Nucleus accumbens (tissue), 56 donors: ENCODE measurements at regions not wholly inside any gene's neighbourhood (a gene's known extent, or its start where the extent isn't known, plus 50 kb on each side); places are given as distances from the start of the nearest gene placed in this dataset.
"Not testable (repeated sequence)": the region's sequence is repeated elsewhere in the genome, so short reads cannot be mapped to it uniquely, and the experiment has no call there.

Experiments used
- DNase-seq, 56 donors: peaks; one replicate each; lab custom pipeline; 2025; lab: John Stamatoyannopoulos, UW

DNA sequence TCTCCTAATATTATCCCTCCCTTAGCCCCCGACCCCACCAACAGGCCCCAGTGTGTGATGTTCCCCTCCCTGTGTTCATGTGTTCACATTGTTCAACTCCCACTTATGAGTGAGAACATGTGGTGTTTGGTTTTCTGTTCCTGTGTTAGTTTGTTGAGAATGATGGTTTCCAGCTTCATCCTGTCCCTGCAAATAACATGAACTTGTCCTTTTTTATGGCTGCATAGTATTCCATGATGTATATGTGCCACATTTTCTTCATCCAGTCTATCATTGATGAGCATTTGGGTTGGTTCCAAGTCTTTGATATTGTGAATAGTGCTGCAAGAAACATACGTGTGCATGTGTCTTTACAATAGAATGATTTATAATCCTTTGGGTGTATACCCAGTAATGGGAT is 241.3 kb upstream of the SGO1 start:
- DNase-seq: not testable (repeated sequence)

DNA sequence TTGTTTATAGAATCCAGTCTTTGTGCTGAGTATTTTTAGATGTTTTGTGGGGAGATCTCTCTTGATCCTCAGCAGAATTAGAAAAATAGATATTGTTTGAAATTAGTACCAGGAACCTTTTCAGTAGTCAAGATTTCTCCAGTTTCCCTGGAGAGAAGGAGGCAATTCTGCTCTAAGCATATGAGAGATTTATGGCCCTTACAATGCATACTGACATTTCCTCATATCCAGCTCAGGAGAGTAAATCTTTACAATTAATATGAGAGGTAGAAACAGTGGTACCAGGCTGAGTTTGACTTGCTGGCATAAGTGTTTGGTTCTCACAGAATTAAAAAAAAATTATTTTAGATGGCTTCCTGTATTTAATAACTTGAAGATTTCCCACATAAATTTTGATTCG is 239.1 kb upstream of the SGO1 start:
- no peak for DNase-seq

DNA sequence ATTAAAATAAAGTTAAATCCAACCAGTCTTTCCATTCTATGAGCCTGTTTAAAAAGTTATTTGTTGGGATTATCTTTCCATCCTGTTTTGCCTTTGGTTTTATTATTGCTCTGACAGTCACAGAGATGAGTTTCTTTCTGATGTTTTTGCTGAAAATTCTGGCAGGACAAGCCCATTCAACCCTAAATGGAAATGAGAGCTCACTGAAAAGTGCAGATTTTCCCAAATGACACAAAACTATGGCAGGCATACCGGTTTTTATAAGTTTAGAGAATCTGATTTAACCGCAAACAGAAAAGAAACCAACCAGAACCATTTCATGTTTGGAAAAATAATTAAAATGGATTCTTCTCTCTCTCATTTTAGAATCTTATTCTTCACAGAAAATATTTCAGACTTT is 238.1 kb upstream of the SGO1 start:
- no peak for DNase-seq

DNA sequence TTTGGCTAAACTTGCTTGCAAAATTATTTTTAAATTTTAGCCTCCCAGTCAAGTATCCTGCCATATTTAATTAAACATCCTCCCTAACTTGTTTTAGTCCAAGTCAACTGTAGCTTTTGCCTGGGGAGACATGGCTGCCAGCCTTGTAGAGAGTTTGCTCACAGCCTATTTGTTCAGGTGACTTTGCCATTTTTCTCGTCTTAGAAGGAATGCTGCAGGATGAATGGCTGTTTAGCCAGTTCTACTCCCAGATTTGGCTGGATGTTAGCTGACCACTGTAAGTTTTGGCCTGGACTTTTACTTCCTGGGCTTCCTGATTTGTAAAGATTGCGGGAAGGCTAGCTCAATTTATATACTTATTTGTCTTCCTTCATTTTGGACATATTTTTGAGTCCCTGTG is 236.4 kb upstream of the SGO1 start:
- DNase-seq: no peak

GRCh38 chr3:20417388-20418108 is 231.5 kb upstream of the SGO1 start:
- no peak for DNase-seq

DNA sequence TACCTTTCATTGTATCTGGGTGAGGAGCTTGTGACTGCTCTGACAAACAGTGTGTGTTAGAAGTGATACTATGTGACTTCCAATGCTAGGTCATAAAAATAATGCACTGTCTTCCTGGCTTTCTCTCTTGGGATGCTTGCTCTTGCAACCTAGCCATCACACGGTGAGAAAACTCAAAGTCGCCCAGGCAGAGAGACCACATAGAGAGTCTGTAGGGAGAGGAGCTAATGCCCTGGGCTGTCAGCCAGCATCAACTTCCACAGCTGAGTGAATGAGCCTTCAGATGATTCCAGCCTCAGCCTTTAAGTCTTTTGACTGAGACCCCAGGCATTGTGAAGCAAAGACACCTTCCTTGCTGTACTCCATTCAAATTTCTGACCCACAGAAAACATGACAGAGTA is 220.6 kb upstream of the SGO1 start:
- DNase-seq: no peak

- DNase-seq: no peak
Observed at GRCh38 chr3:20405744-20406143, 219.7 kb upstream of the SGO1 start.

DNA sequence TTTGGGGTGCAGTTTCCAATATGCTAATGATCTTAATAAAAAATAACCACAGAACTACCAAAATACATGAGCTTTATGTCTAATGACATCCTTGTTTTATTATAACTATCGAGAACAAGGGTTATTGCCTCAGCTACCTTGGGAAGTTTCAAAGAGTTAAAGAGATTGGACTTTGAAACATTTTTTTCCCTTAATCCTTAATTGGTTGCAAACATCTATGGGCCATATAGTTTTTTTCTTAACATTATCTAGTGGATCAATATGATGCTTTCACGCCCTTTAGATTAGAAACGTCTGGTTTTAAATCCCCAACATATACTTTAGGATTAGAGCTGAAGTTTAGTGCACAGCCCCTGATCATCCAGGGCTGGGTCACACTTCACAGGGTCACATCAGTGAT is 219.2 kb upstream of the SGO1 start:
- no peak for DNase-seq

GRCh38 chr3:20404741-20405100 is 218.7 kb upstream of the SGO1 start:
- DNase-seq: no peak

DNA sequence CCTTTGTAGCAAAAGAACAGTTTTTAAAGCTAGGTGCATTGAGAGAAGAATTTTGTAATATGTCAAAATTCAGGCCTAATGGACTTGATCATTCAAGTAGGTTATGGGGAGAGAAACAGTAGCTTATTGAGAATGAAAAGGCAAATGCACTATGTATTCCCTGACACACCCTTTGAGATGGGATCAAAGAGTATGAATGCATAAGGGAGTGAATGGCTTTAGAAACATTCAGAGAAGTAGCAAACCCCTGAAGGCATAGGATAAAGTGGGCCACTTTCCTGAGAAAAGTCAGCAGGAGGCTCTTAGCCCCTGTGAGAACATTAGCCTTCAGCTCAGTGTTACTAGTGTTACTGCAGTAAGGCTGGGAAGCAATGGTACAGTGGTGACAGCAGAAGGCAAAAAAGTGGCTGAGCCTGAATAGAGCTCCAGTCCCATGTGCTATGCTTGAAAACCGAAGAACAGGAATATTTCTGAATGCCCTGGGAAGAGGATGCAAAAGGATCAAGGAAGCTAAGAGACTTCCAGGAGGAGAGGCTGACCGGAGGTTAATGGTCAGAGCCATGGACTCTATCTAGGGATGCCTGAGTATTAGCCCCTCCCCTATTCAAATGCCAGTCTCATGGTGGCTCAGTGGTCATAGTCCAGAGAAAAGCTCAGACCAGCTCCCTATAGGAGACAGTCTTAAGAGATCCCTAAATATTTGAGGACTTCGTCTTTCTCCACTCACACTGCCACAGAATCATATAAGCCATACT is 218.2 kb upstream of the SGO1 start:
- no peak for DNase-seq

DNA sequence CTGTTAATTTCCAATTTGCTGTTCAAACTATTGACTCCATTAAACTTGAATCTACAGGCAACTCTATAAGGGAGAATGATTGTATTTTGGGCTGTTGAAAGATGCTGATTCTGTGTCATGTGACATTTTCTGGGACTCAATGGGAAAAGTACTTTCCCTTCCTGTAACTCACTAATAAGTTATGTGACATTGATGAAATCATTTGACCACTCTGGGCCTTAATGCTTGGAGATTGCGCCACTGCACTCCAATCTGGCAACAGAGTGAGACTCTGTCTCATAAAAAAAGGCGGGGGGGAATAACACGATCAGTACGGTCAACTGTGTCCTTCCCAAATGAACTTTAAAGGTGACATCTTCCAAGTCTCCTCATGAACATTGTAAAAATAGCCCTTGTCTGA is 215.2 kb upstream of the SGO1 start:
- DNase-seq: no peak

DNA sequence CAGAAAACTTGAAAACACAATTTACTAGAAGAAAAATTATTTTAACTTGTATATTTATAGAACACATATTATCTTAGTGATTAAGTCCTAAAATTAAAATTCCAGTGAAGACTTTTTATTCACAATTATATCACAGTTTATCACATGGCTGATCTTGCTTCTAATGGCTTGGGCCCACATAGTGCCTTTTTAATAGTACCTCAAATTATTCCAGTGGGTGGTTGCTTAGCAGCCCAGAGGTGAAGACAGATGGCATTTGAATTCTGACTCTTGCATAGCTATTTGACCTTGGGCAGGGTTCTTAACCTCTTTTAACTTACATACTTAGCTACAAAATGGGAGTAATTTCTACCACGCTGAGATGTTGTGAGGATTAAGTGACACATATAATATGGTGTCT is 214.7 kb upstream of the SGO1 start:
- DNase-seq: peak in 2 of 56 donors; percentile 2 to 6

- DNase-seq: peak in 1 of 56 donors; percentile 8
Observed at GRCh38 chr3:20400281-20400680, 214.3 kb upstream of the SGO1 start.

GRCh38 chr3:20396335-20396734 is 210.3 kb upstream of the SGO1 start:
- no peak for DNase-seq

- DNase-seq: no peak
Observed at GRCh38 chr3:20395692-20396091, 209.7 kb upstream of the SGO1 start.

- no peak for DNase-seq
Observed at GRCh38 chr3:20394243-20394642, 208.2 kb upstream of the SGO1 start.

DNA sequence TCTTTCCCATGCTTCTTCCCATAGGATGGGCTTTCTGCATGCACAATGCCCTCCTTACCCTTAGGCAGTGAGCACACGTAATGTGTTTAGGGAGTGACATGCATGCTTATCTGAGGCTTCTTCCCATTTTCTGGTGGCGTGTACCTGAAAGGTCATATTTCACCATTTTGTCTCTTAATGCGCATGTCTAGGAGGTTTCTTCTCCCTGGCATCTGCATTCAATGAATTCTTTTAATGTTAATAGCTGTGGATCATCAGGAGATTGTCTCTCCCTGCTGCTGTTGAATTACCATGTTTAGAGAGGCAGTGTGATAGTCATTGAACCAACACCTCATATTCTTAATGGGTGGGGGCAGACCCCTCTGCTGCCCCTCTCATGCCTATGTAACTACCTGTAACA is 205.6 kb upstream of the SGO1 start:
- DNase-seq: no peak

GRCh38 chr3:20388971-20389370 is 203.0 kb upstream of the SGO1 start:
- DNase-seq: no peak

GRCh38 chr3:20380295-20380694 is 194.3 kb upstream of the SGO1 start:
- DNase-seq: no peak

GRCh38 chr3:20378315-20378714 is 192.3 kb upstream of the SGO1 start:
- DNase-seq: no peak

DNA sequence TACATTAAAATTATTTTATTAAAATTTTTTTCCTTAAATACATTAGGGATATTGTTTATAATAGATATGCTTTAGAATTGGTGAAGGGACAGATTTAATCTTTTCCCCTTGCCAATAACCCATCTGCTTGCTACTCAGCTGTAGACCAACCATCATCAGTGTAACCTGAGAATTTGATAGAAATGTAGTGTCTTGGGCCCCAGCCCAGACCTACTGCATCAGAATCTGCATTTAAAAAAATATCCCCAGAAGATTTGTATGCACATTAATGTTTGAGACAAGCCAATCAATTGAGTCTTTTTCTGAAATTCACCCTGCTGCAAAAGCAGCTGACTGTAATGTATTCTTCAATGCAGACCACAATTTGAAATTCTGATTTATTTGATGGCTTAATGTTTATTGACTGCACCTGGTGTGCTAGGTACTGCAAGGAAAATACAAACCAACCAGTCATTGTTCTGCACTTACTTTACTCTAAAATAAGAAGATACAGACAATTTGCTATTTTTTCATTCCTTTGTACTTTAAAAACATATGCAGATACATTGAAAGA is 190.7 kb upstream of the SGO1 start:
- no peak for DNase-seq

GRCh38 chr3:20375302-20375701 is 189.3 kb upstream of the SGO1 start:
- no peak for DNase-seq
